HG02938 (cell line): ENCODE measurements at regions not wholly inside any gene's neighbourhood (a gene's known extent, or its start where the extent isn't known, plus 50 kb on each side); places are given as distances from the start of the nearest gene placed in this dataset.
"Not testable (repeated sequence)": the region's sequence is repeated elsewhere in the genome, so short reads cannot be mapped to it uniquely, and the experiment has no call there.

Source experiments
- ATAC-seq: cut with Tn5 transposase; IDR thresholded peaks from one replicate; pipeline ENCODE4 v1.9.1; 2021; ENCODE audit warnings: mild to moderate bottlenecking, moderate library complexity; ENCODE audit not compliant: unreplicated experiment

- no peak for ATAC-seq
Measured at GRCh38 chr3:26058901-26059321, 269.0 kb downstream of the OXSM start.

- no peak for ATAC-seq
Measured at GRCh38 chr3:26061947-26062346, 272.1 kb downstream of the OXSM start.

- no peak for ATAC-seq
Measured at GRCh38 chr3:26064297-26064696, 274.4 kb downstream of the OXSM start.

GRCh38 chr3:26068890-26069289, 279.0 kb downstream of the OXSM start:
- ATAC-seq, result no peak

- no peak for ATAC-seq
Measured at GRCh38 chr3:26070854-26071253, 281.0 kb downstream of the OXSM start.

GRCh38 chr3:26074080-26074479, 284.2 kb downstream of the OXSM start:
- no peak for ATAC-seq

- ATAC-seq, result no peak
Measured at GRCh38 chr3:26078539-26078938, 288.6 kb downstream of the OXSM start.

- ATAC-seq, result no peak
Measured at GRCh38 chr3:26081166-26081565, 291.3 kb downstream of the OXSM start.

GRCh38 chr3:26081806-26082205, 291.9 kb downstream of the OXSM start:
- no peak for ATAC-seq

- ATAC-seq, result no peak
Measured at GRCh38 chr3:26082911-26083310, 293.0 kb downstream of the OXSM start.

GRCh38 chr3:26084629-26085028, 294.7 kb downstream of the OXSM start:
- ATAC-seq, result no peak

- ATAC-seq, result no peak
Measured at GRCh38 chr3:26087751-26088150, 297.9 kb downstream of the OXSM start.

- no peak for ATAC-seq
Measured at GRCh38 chr3:26089249-26089648, 299.4 kb downstream of the OXSM start.

GRCh38 chr3:26090589-26090988, 300.7 kb downstream of the OXSM start:
- ATAC-seq, result no peak

- no peak for ATAC-seq
Measured at GRCh38 chr3:26091096-26091495, 301.2 kb downstream of the OXSM start.

GRCh38 chr3:26091626-26092025, 301.7 kb downstream of the OXSM start:
- ATAC-seq, result no peak

- ATAC-seq, result not testable (repeated sequence)
Measured at GRCh38 chr3:26097111-26097510, 307.2 kb downstream of the OXSM start.

- no peak for ATAC-seq
Measured at GRCh38 chr3:26099692-26100091, 309.8 kb downstream of the OXSM start.

- no peak for ATAC-seq
Measured at GRCh38 chr3:26100176-26100575, 310.3 kb downstream of the OXSM start.

GRCh38 chr3:26102376-26102775, 312.5 kb downstream of the OXSM start:
- no peak for ATAC-seq

- no peak for ATAC-seq
Measured at GRCh38 chr3:26104851-26105251, 315.0 kb downstream of the OXSM start.

- no peak for ATAC-seq
Measured at GRCh38 chr3:26105261-26105660, 315.4 kb downstream of the OXSM start.

- ATAC-seq, result no peak
Measured at GRCh38 chr3:26106228-26106627, 316.3 kb downstream of the OXSM start.
